OCI-LY3 (cell line): ENCODE measurements at regions not wholly inside any gene's neighbourhood (a gene's known extent, or its start where the extent isn't known, plus 50 kb on each side); places are given as distances from the start of the nearest gene placed in this dataset.

Experiments
- CTCF ChIP-seq: fragments of 200-600, 300-600 bp; sonication (generic); IDR thresholded peaks from 2 replicates; pipeline ENCODE4 v1.5.1; 2014; ENCODE audit warnings: antibody characterized with exemption, low read length, low read depth
- EZH2phosphoT487 ChIP-seq: fragments of 200-600 bp; shearing (Covaris generic); IDR thresholded peaks from 2 replicates; pipeline ENCODE4 v1.6.1; 2018; ENCODE audit warnings: antibody characterized with exemption, mixed run types, low read depth

- TF ChIP-seq CTCF (no peak), EZH2phosphoT487 (no peak)
Observed at GRCh38 chr6:11482616-11483015, 54.9 kb upstream of the TMEM170B start.
